Activated T-cell treated with anti-CD3 and anti-CD28 coated beads for 24 hours (primary cell): ENCODE measurements at regions not wholly inside any gene's neighbourhood (a gene's known extent, or its start where the extent isn't known, plus 50 kb on each side); places are given as distances from the start of the nearest gene placed in this dataset.

Experiments
- DNase-seq: peaks from one replicate; pipeline ENCODE4 v3.0.0-alpha.2; 2020; ENCODE audit warnings: low read depth

- no peak for DNase-seq
These were observed 85.8 kb upstream of the PRNP start for GRCh38 chr20:4600308-4601014.

- no peak for DNase-seq
These were observed 89.0 kb upstream of the PRNP start for GRCh38 chr20:4597215-4597614.

- no peak for DNase-seq
These were observed 93.1 kb upstream of the PRNP start for GRCh38 chr20:4593149-4593525.

- peak; percentile 52 for DNase-seq
These were observed 93.7 kb upstream of the PRNP start for GRCh38 chr20:4592316-4593148.

- no peak for DNase-seq
These were observed 94.3 kb upstream of the PRNP start for GRCh38 chr20:4591975-4592315.

- DNase-seq, result no peak
These were observed 100.5 kb upstream of the PRNP start for GRCh38 chr20:4585758-4586157.

GRCh38 chr20:4585104-4585753 lies 101.0 kb upstream of the PRNP start:
- DNase-seq, result no peak

GRCh38 chr20:4584510-4584909 lies 101.7 kb upstream of the PRNP start:
- no peak for DNase-seq

GRCh38 chr20:4581838-4582237 lies 104.4 kb upstream of the PRNP start:
- no peak for DNase-seq

GRCh38 chr20:4578375-4578774 lies 107.9 kb upstream of the PRNP start:
- no peak for DNase-seq

- no peak for DNase-seq
These were observed 111.9 kb upstream of the PRNP start for GRCh38 chr20:4574356-4574690.

- DNase-seq, result no peak
These were observed 112.5 kb upstream of the PRNP start for GRCh38 chr20:4573564-4574355.

- no peak for DNase-seq
These were observed 114.3 kb upstream of the PRNP start for GRCh38 chr20:4571759-4572531.

GRCh38 chr20:4569865-4570264 lies 116.4 kb upstream of the PRNP start:
- no peak for DNase-seq

- no peak for DNase-seq
These were observed 117.2 kb upstream of the PRNP start for GRCh38 chr20:4569092-4569491.

GRCh38 chr20:4568361-4568959 lies 117.8 kb upstream of the PRNP start:
- DNase-seq, result no peak

- DNase-seq, result no peak
These were observed 119.1 kb upstream of the PRNP start for GRCh38 chr20:4567170-4567569.

GRCh38 chr20:4563534-4563933 lies 122.7 kb upstream of the PRNP start:
- DNase-seq, result no peak

GRCh38 chr20:4563031-4563430 lies 123.2 kb upstream of the PRNP start:
- DNase-seq, result no peak

GRCh38 chr20:4560667-4561066 lies 125.6 kb upstream of the PRNP start:
- DNase-seq, result no peak

- DNase-seq, result no peak
These were observed 126.3 kb upstream of the PRNP start for GRCh38 chr20:4559906-4560305.
